ENCODE measurements at regions not wholly inside any gene's neighbourhood (a gene's known extent, or its start where the extent isn't known, plus 50 kb on each side); places are given as distances from the start of the nearest gene placed in this dataset.

DNA sequence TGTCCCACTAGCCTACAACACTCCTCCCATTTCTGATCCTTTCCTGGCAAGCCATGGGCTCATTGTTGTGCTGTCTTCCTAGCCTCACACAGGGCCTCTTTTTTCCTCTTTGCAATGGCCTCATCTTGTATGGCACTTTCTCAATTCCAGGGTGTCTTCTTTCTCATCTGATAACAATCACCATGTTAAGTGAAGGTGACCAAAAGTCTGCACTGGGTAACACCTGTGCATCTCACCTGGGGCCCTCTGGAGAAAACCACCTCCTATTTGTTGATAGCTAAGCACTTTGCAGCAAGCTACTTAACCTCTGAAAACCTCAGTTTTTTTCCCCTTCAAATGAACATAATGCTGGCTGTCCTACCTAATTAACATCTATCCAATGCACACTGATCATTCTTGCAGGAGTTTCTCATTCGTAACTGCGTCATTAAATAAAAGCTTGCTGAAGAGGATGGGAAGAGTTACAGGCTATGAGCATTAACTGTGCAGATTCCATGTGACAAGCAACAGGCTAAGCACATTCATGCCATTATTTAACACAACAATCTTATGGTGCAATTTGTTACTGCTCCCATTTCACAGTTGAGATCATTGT lies 60.1 kb upstream of the STK32A start:
- dilution Hi-C loops (cut with MboI; ENCODE audit: extremely low pct_ligation_motif_present, low sequenced_read_pairs) = no loop called here
- DNase-seq (ENCODE audit: low read depth, low spot score) = no peak
- TF ChIP-seq EZH2 (IDR thresholded peaks at IDR 0.05; ENCODE audit: low read length) = no peak
- Histone ChIP-seq H3K4me1 (ENCODE audit: control insufficient read depth, extremely low read depth, insufficient read depth, low read length) (no peaks in the 10 kb centered on the region), H4K20me1 (ENCODE audit: control insufficient read depth, extremely low read depth, insufficient read depth, low read length) (no peaks in the 10 kb centered on the region), H3K4me2 (ENCODE audit: control insufficient read depth, extremely low read depth, insufficient read depth, low read depth, low read length) (no peak overlapping the region), H2AFZ (ENCODE audit: control insufficient read depth, low read length) (no peak overlapping the region), H3K4me3 (ENCODE audit: control insufficient read depth in 2 of 3, extremely low read depth in 1 of 3, insufficient read depth in 2 of 3, low read depth in 1 of 3, low read length in 3 of 3) (no peak overlapping the region), H3K36me3 (ENCODE audit: control insufficient read depth in 2 of 2, extremely low read depth in 1 of 2, insufficient read depth in 2 of 2, low read length in 2 of 2) (no peaks in the 10 kb centered on the region), H3K9ac (ENCODE audit: control insufficient read depth, extremely low read depth, insufficient read depth, low read length) (no peak overlapping the region), H3K27ac (ENCODE audit: control insufficient read depth, insufficient read depth, low read length) (no peak overlapping the region), H3K79me2 (ENCODE audit: control insufficient read depth, insufficient read depth, low read length) (no peaks in the 10 kb centered on the region), H3K9me3 (ENCODE audit: control insufficient read depth, low read depth, low read length) (no peaks in the 10 kb centered on the region), H3K9me1 (ENCODE audit: control insufficient read depth, extremely low read depth, insufficient read depth, low read length) (peaks cover 2% of the 10 kb centered on the region), H3K27me3 (ENCODE audit: control insufficient read depth, extremely low read depth, insufficient read depth, low read length) (no peaks in the 10 kb centered on the region)
- no peak for FAIRE-seq

DNA sequence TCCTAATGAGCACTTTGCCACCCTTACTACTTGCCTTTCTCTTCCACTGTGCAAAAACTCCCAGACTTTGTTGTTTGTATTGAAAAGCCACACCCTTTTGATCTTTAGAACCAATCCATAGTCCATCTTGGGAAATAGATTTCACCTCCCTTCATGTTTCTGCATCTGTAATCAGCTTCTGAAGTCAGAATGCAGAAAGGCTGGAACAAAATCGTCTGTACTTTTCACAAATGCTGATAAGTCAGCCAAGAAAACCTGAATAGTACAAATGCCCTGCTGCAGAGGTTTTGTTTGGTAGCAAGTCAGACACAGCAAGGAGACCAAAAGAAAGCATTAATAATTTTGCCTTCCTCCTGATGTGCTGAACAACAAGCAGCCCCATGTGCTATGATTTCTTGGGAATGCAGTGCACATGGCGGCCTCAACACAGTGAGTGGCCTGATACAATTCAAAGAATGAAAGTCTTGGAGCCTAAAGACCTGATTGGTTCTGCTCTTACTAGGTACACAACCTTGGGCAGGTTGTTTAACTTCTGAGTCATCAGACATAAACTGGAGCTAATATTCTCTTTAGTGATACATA lies 59.2 kb upstream of the STK32A start:
- Histone ChIP-seq H3K36me3 (ENCODE audit: control insufficient read depth in 2 of 2, extremely low read depth in 1 of 2, insufficient read depth in 2 of 2, low read length in 2 of 2) (no peaks in the 10 kb centered on the region), H3K9me1 (ENCODE audit: control insufficient read depth, extremely low read depth, insufficient read depth, low read length) (peaks cover 2% of the 10 kb centered on the region), H2AFZ (ENCODE audit: control insufficient read depth, low read length) (no peak overlapping the region), H3K27me3 (ENCODE audit: control insufficient read depth, extremely low read depth, insufficient read depth, low read length) (no peaks in the 10 kb centered on the region), H3K4me3 (ENCODE audit: control insufficient read depth in 2 of 3, extremely low read depth in 1 of 3, insufficient read depth in 2 of 3, low read depth in 1 of 3, low read length in 3 of 3) (no peak overlapping the region), H3K4me2 (ENCODE audit: control insufficient read depth, extremely low read depth, insufficient read depth, low read depth, low read length) (no peak overlapping the region), H3K79me2 (ENCODE audit: control insufficient read depth, insufficient read depth, low read length) (no peaks in the 10 kb centered on the region), H3K9me3 (ENCODE audit: control insufficient read depth, low read depth, low read length) (no peaks in the 10 kb centered on the region), H3K4me1 (ENCODE audit: control insufficient read depth, extremely low read depth, insufficient read depth, low read length) (no peaks in the 10 kb centered on the region), H3K9ac (ENCODE audit: control insufficient read depth, extremely low read depth, insufficient read depth, low read length) (no peak overlapping the region), H3K27ac (ENCODE audit: control insufficient read depth, insufficient read depth, low read length) (no peak overlapping the region), H4K20me1 (ENCODE audit: control insufficient read depth, extremely low read depth, insufficient read depth, low read length) (no peaks in the 10 kb centered on the region)
- DNase-seq (ENCODE audit: low read depth, low spot score) (no peak), FAIRE-seq (no peak)
- TF ChIP-seq EZH2 (IDR thresholded peaks at IDR 0.05; ENCODE audit: low read length) = no peak
- TF ChIP-seq, protein P1, sequence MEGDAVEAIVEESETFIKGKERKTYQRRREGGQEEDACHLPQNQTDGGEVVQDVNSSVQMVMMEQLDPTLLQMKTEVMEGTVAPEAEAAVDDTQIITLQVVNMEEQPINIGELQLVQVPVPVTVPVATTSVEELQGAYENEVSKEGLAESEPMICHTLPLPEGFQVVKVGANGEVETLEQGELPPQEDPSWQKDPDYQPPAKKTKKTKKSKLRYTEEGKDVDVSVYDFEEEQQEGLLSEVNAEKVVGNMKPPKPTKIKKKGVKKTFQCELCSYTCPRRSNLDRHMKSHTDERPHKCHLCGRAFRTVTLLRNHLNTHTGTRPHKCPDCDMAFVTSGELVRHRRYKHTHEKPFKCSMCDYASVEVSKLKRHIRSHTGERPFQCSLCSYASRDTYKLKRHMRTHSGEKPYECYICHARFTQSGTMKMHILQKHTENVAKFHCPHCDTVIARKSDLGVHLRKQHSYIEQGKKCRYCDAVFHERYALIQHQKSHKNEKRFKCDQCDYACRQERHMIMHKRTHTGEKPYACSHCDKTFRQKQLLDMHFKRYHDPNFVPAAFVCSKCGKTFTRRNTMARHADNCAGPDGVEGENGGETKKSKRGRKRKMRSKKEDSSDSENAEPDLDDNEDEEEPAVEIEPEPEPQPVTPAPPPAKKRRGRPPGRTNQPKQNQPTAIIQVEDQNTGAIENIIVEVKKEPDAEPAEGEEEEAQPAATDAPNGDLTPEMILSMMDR (optimal IDR thresholded peaks at IDR 0.05 in 1 of 3, IDR thresholded peaks at IDR 0.05 in 1 of 3, conservative IDR thresholded peaks at IDR 0.05 in 1 of 3; ENCODE audit: extremely low read depth in 1 of 3, insufficient read depth in 2 of 3, low read length in 3 of 3) = no peak
- dilution Hi-C loops (cut with MboI; ENCODE audit: extremely low pct_ligation_motif_present, low sequenced_read_pairs) = no loop called here

DNA sequence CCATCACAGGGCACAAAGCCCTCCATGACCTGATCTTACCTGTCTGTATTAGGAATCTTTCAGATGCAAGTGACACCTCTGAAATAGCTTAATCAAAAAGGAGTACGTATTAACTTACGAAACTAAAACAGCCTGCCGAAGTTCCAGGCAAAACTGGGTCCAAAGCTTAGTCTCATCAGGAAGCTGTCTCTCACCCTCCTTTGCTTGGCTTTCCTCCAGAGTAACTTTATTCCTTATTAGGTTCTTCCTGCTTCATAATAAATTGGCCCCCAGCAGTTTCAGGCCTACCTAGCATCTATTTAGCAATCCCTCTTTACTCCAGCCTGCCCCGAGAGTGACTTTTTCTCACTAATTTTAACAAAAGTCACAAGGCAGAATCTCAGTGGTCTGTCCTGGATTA lies 58.4 kb upstream of the STK32A start:
- TF ChIP-seq, protein P1 (optimal IDR thresholded peaks at IDR 0.05 in 1 of 3, IDR thresholded peaks at IDR 0.05 in 1 of 3, conservative IDR thresholded peaks at IDR 0.05 in 1 of 3; ENCODE audit: extremely low read depth in 1 of 3, insufficient read depth in 2 of 3, low read length in 3 of 3) = no peak
- no peak for TF ChIP-seq EZH2 (IDR thresholded peaks at IDR 0.05; ENCODE audit: low read length)
- Histone ChIP-seq H3K27ac (ENCODE audit: control insufficient read depth, insufficient read depth, low read length) (no peak overlapping the region), H4K20me1 (ENCODE audit: control insufficient read depth, extremely low read depth, insufficient read depth, low read length) (no peaks in the 10 kb centered on the region), H3K9ac (ENCODE audit: control insufficient read depth, extremely low read depth, insufficient read depth, low read length) (no peak overlapping the region), H3K9me1 (ENCODE audit: control insufficient read depth, extremely low read depth, insufficient read depth, low read length) (peaks cover 2% of the 10 kb centered on the region), H3K36me3 (ENCODE audit: control insufficient read depth in 2 of 2, extremely low read depth in 1 of 2, insufficient read depth in 2 of 2, low read length in 2 of 2) (no peaks in the 10 kb centered on the region), H3K4me3 (ENCODE audit: control insufficient read depth in 2 of 3, extremely low read depth in 1 of 3, insufficient read depth in 2 of 3, low read depth in 1 of 3, low read length in 3 of 3) (no peak overlapping the region), H3K4me1 (ENCODE audit: control insufficient read depth, extremely low read depth, insufficient read depth, low read length) (no peaks in the 10 kb centered on the region), H3K27me3 (ENCODE audit: control insufficient read depth, extremely low read depth, insufficient read depth, low read length) (no peaks in the 10 kb centered on the region), H3K4me2 (ENCODE audit: control insufficient read depth, extremely low read depth, insufficient read depth, low read depth, low read length) (no peak overlapping the region), H3K9me3 (ENCODE audit: control insufficient read depth, low read depth, low read length) (no peaks in the 10 kb centered on the region), H2AFZ (ENCODE audit: control insufficient read depth, low read length) (no peak overlapping the region), H3K79me2 (ENCODE audit: control insufficient read depth, insufficient read depth, low read length) (no peaks in the 10 kb centered on the region)
- dilution Hi-C loops (cut with MboI; ENCODE audit: extremely low pct_ligation_motif_present, low sequenced_read_pairs) = no loop called here
- FAIRE-seq (no peak), DNase-seq (ENCODE audit: low read depth, low spot score) (no peak)
